Esophagus squamous epithelium (tissue), 5 donors: ENCODE measurements at regions not wholly inside any gene's neighbourhood (a gene's known extent, or its start where the extent isn't known, plus 50 kb on each side); places are given as distances from the start of the nearest gene placed in this dataset.
"Not testable (repeated sequence)": the region's sequence is repeated elsewhere in the genome, so short reads cannot be mapped to it uniquely, and the experiment has no call there.

Source experiments
- DNase-seq: peaks from one replicate; lab custom pipeline; 2025; lab: John Stamatoyannopoulos, UW
- H3K27ac ChIP-seq, 4 donors: fragments of 200-600 bp; sonication (generic); one replicate each; pipeline ENCODE4 v1.5.1; 2016 to 2019; ENCODE audit warnings: mild to moderate bottlenecking in 1 of 4
- H3K27me3 ChIP-seq, 4 donors: fragments of 200-600 bp; sonication (generic); 1 replicate in 3 of 4; 2 replicates in 1 of 4; pipeline versions ENCODE4 v1.5.1 to v1.6.0; 2017 to 2021; ENCODE audit warnings: antibody characterized with exemption in 1 of 4
- H3K36me3 ChIP-seq, 3 donors: fragments of 200-600 bp; sonication (generic); one replicate each; pipeline ENCODE4 v1.5.1; 2016 to 2019
- H3K4me1 ChIP-seq, 3 donors: fragments of 200-600 bp; sonication (generic); one replicate each; pipeline ENCODE4 v1.5.1; 2017 to 2019
- H3K4me3 ChIP-seq, 4 donors: fragments of 200-600 bp; sonication (generic); 1 replicate in 3 of 4; 2 replicates in 1 of 4; pipeline ENCODE4 v1.5.1; 2016 to 2019; ENCODE audit warnings: mild to moderate bottlenecking in 2 of 4, moderate library complexity in 1 of 4
- H3K9me3 ChIP-seq, 3 donors: fragments of 200-600 bp; sonication (generic); one replicate each; pipeline ENCODE4 v1.5.1; 2016 to 2019
- POLR2A ChIP-seq, 4 donors: fragments of 450-650 bp; IDR thresholded peaks; one replicate each; pipeline ENCODE4 v1.6.1; 2017; ENCODE audit warnings: antibody characterized with exemption in 4 of 4, mild to moderate bottlenecking in 4 of 4, moderate library complexity in 3 of 4
- WGBS, 2 donors: methylation state at CpG; one replicate each; pipeline ENCODE4 v1.1.5; 2018; 5-methylcytosine and 5-hydroxymethylcytosine counted together
- intact Hi-C: fragments of 100-400 bp; cut with DNase I; formaldehyde crosslinking; loops from one replicate; pipeline ENCODE4 v1.15.0; 2022
- TF ChIP-seq, protein P1 (sequence below), 6 experiments: fragments of 450-650 bp in 4 of 6; fragments of 200-600 bp in 2 of 6; sonication (generic) in 2 of 6; IDR thresholded peaks; one replicate each; pipeline ENCODE4 v1.5.1; 2016 to 2019; ENCODE audit warnings: antibody characterized with exemption in 6 of 6, mild to moderate bottlenecking in 4 of 6, moderate library complexity in 4 of 6
- donor health status: DM: yes; HTN: yes; CAD: no.

DNA sequence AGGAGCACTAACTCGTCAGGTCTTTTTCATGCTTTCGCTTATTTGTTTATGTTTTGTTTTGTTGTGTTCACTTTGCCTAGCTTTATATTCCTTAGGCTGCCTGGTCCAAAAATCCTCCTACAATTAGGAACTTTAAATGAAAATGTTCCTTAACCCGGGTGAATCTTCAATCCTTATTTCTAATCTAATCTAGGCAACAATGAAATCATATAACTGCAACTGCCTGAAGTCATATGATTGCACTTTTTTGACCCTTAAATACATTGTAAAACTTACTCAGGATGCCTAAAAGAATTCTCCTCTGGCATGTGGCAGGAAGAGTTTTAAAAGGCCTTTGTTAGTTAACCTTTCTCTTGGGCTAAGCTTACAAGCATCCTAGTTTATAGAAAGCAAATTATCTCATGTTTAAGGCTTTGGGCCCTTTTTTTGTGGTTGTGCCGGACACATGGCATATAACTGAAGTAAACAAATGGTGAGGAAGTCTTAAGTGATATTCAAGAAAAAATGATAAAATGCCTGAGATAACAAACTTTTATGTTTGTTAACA is 279.4 kb downstream of the FAT4 start:
- no peaks in the 10 kb centered on the region for H3K9me3 ChIP-seq
- WGBS, 2 donors, result 85 to 89% methylated on average over 4 of the region's 4 CpGs
- TF ChIP-seq, protein P1, sequence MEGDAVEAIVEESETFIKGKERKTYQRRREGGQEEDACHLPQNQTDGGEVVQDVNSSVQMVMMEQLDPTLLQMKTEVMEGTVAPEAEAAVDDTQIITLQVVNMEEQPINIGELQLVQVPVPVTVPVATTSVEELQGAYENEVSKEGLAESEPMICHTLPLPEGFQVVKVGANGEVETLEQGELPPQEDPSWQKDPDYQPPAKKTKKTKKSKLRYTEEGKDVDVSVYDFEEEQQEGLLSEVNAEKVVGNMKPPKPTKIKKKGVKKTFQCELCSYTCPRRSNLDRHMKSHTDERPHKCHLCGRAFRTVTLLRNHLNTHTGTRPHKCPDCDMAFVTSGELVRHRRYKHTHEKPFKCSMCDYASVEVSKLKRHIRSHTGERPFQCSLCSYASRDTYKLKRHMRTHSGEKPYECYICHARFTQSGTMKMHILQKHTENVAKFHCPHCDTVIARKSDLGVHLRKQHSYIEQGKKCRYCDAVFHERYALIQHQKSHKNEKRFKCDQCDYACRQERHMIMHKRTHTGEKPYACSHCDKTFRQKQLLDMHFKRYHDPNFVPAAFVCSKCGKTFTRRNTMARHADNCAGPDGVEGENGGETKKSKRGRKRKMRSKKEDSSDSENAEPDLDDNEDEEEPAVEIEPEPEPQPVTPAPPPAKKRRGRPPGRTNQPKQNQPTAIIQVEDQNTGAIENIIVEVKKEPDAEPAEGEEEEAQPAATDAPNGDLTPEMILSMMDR (IDR thresholded peaks at IDR 0.05), result no peak
- no peak for TF ChIP-seq POLR2A (IDR thresholded peaks at IDR 0.05)
- DNase-seq, result no peak
- intact Hi-C loops, result no loop called here
- H3K4me3 ChIP-seq, result no peak overlapping the region
- no peaks in the 10 kb centered on the region for H3K36me3 ChIP-seq
- H3K27ac ChIP-seq, result no peak overlapping the region
- H3K4me1 ChIP-seq, result no peaks in the 10 kb centered on the region
- H3K27me3 ChIP-seq, result no peaks in the 10 kb centered on the region

DNA sequence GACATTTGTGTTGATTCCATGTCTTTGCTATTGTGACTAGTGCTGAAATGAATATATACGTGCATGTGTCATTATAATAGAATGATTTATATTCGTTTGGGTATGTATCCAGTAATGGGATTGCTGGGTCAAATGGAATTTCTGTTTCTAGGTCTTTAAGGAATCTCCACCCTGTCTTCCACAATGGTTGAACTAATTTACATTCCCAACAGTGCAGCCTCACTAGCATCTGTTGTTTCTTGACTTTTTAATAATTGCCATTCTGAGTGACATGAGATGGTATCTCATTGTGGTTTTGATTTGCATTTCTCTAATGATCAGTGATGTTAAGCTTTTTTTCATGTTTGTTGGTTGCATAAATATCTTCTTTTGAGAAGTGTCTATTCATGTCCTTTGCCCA is 291.2 kb downstream of the FAT4 start:
- intact Hi-C loops, H3K4me1 ChIP-seq, H3K27me3 ChIP-seq, H3K4me3 ChIP-seq, H3K36me3 ChIP-seq, DNase-seq, H3K9me3 ChIP-seq, H3K27ac ChIP-seq: not testable (repeated sequence)
- 61 to 79% methylated on average over 2 of the region's 2 CpGs for WGBS, 2 donors

DNA sequence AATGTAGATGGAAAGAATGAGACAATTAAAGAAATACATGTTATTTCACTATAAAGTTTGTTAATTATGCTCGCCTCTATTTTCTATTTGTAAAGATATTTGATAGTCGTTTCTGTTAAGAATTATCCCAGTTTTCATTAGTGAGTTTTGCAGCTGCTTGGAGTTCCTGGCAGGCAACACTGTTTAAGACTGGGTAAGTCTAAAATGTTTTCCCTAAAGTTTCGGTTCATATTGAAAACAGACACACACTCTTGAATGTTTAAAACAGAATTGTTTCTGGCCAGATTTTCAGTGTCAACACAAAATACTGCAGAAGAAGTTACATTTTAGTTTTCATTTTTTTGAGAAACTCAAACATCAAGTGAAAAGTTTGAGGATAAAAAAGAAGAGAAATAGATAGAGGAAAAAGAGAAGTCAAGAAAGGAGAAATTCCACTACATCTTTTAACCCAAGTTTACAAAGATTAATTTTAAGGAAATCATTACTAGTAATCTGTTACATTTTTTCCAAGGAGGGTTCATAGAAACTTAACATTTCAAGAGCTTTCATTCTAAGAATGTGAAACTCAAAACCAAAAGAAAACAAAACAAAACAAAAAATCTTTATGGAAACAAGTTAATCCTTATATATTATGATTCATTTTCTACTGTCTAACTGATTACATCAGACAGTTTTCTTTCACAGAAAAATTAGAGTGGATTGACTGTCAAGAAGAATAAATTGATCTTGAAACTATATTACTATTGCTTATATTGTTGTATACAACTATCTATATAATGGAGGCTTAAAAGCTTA is 305.5 kb downstream of the FAT4 start:
- 44 to 59% methylated on average over 3 of the region's 3 CpGs for WGBS, 2 donors
- no peak for DNase-seq
- peak overlapping the region in 1 of 4 donors; percentile 6 for H3K4me3 ChIP-seq
- H3K36me3 ChIP-seq, result no peaks in the 10 kb centered on the region
- H3K27me3 ChIP-seq, result no peaks in the 10 kb centered on the region
- H3K4me1 ChIP-seq, result no peaks in the 10 kb centered on the region
- no peak overlapping the region for H3K27ac ChIP-seq
- TF ChIP-seq, protein P1 (IDR thresholded peaks at IDR 0.05), result no peak
- TF ChIP-seq POLR2A (IDR thresholded peaks at IDR 0.05), result no peak
- intact Hi-C loops, result no loop called here
- H3K9me3 ChIP-seq, result no peaks in the 10 kb centered on the region

DNA sequence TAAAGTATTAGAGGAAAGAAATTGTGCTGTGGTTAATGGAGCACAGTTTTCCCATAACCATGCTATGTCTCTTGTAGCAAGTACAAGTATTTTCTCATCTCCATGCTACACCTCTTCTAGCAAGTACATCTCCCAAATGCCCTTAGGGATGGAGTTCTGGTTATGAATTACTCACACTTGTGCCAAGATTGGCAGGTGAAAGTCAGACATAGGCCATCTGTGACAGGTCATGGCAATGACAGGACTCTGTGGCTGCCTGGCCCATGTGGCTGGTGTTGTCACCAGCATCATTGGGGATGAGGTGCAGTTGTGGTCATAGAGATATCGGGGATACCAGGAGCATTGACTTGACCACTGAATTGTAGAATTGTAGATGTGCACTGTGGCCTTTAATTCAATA is 310.2 kb downstream of the FAT4 start:
- DNase-seq, result no peak
- TF ChIP-seq POLR2A (IDR thresholded peaks at IDR 0.05), result no peak
- TF ChIP-seq, protein P1 (IDR thresholded peaks at IDR 0.05), result no peak
- WGBS, 2 donors, result 71 to 78% methylated on average over 1 of the region's 1 CpG
- H3K36me3 ChIP-seq, result no peaks in the 10 kb centered on the region
- H3K4me3 ChIP-seq, result no peak overlapping the region
- no peaks in the 10 kb centered on the region for H3K4me1 ChIP-seq
- no peaks in the 10 kb centered on the region for H3K27me3 ChIP-seq
- no peak overlapping the region for H3K27ac ChIP-seq
- intact Hi-C loops, result no loop called here
- H3K9me3 ChIP-seq, result no peaks in the 10 kb centered on the region

DNA sequence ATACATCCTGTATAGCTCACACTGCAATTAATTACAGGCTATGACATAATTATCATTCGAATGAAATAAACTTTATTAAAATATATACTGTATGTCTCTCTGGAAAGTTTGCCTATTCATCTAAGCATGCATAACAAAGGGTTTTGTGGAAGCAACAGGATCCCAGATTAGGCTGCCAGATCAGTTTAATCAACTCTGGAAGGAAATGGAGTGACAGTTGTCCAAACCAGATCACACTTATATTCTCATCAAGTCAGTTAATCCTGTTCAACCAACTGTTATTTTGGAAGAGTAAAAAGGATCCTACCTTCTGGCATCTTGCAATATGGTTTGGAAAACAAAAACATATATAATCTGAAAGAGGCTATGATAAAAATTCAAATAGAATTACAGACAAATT is 312.2 kb downstream of the FAT4 start:
- intact Hi-C loops, result no loop called here
- WGBS, 2 donors, result 52 to 62% methylated on average over 1 of the region's 1 CpG
- TF ChIP-seq, protein P1 (IDR thresholded peaks at IDR 0.05), result no peak
- no peak for TF ChIP-seq POLR2A (IDR thresholded peaks at IDR 0.05)

More for the DNA sequence above, 312.2 kb downstream of the FAT4 start:
- no peak overlapping the region for H3K27ac ChIP-seq
- no peak overlapping the region for H3K4me3 ChIP-seq
- no peaks in the 10 kb centered on the region for H3K4me1 ChIP-seq
- no peaks in the 10 kb centered on the region for H3K27me3 ChIP-seq
- no peaks in the 10 kb centered on the region for H3K36me3 ChIP-seq
- no peaks in the 10 kb centered on the region for H3K9me3 ChIP-seq
- DNase-seq, result no peak
